OCI-LY1 (cell line): ENCODE measurements at regions not wholly inside any gene's neighbourhood (a gene's known extent, or its start where the extent isn't known, plus 50 kb on each side); places are given as distances from the start of the nearest gene placed in this dataset.

ENCODE experiments used
- H2AFZ ChIP-seq: fragments of 200-600 bp; sonication (generic), shearing (Covaris generic); 2 replicates; pipeline ENCODE4 v1.6.0; 2014; ENCODE audit warnings: antibody characterized with exemption, mild to moderate bottlenecking, low read length
- H3F3A ChIP-seq: fragments of 200-600 bp; sonication (generic), shearing (Covaris generic); 2 replicates; pipeline ENCODE4 v1.6.0; 2014; ENCODE audit warnings: mild to moderate bottlenecking, antibody characterized with exemption, low read length, moderate library complexity; ENCODE audit not compliant: insufficient read depth
- H3K27ac ChIP-seq: fragments of 200-600 bp; sonication (generic); 2 replicates; pipeline ENCODE4 v1.5.1; 2014; ENCODE audit warnings: low read length, mixed run types, mild to moderate bottlenecking, low read depth; ENCODE audit not compliant: poor library complexity, severe bottlenecking
- H3K27me3 ChIP-seq: fragments of 200-600 bp; sonication (generic); 2 replicates; pipeline ENCODE4 v1.6.0; 2014; ENCODE audit warnings: antibody characterized with exemption, mild to moderate bottlenecking, low read length, moderate library complexity; ENCODE audit not compliant: insufficient read depth
- H3K36me3 ChIP-seq: fragments of 200-600 bp; sonication (generic); 2 replicates; pipeline ENCODE4 v1.6.1; 2014; ENCODE audit warnings: mild to moderate bottlenecking, antibody characterized with exemption, low read length, moderate library complexity, mixed read lengths; ENCODE audit not compliant: insufficient read depth
- H3K4me1 ChIP-seq: fragments of 200-600 bp; sonication (generic); 2 replicates; pipeline ENCODE4 v1.5.1; 2014; ENCODE audit warnings: mild to moderate bottlenecking, low read length, moderate library complexity; ENCODE audit not compliant: insufficient read depth, severe bottlenecking
- H3K4me2 ChIP-seq: fragments of 200-600 bp; sonication (generic), shearing (Covaris generic); 2 replicates; pipeline ENCODE4 v1.6.1; 2014; ENCODE audit warnings: low read length
- H3K4me3 ChIP-seq: fragments of 200-600 bp; sonication (generic); 2 replicates; pipeline ENCODE4 v1.5.1; 2014; ENCODE audit warnings: low read length, low read depth, mild to moderate bottlenecking, mixed read lengths; ENCODE audit not compliant: poor library complexity, severe bottlenecking
- H3K79me2 ChIP-seq: fragments of 200-600 bp; shearing (Covaris generic); 2 replicates; pipeline ENCODE4 v1.6.1; 2016; ENCODE audit warnings: mixed run types, low read length, mixed read lengths; ENCODE audit not compliant: insufficient read depth
- H3K9ac ChIP-seq: fragments of 200-600 bp; sonication (generic), shearing (Covaris generic); 2 replicates; pipeline ENCODE4 v1.6.1; 2014; ENCODE audit warnings: mild to moderate bottlenecking, low read length, mixed read lengths
- H3K9me2 ChIP-seq: fragments of 200-600 bp; sonication (generic), shearing (Covaris generic); 2 replicates; pipeline ENCODE4 v1.6.1; 2014; ENCODE audit warnings: low read depth, mild to moderate bottlenecking, low read length, mixed read lengths
- H3K9me3 ChIP-seq: fragments of 200-600 bp; shearing (Covaris generic); 2 replicates; pipeline ENCODE4 v1.6.1; 2014; ENCODE audit warnings: low read length, mixed read lengths
- H4K20me1 ChIP-seq: fragments of 200-600 bp; sonication (generic), shearing (Covaris generic); 2 replicates; pipeline ENCODE4 v1.6.0; 2016; ENCODE audit warnings: mild to moderate bottlenecking, low read length; ENCODE audit not compliant: insufficient read depth
- CTCF ChIP-seq: fragments of 200-600 bp; sonication (generic), shearing (Covaris generic); IDR thresholded peaks from 2 replicates; pipeline ENCODE4 v1.5.1; 2017; ENCODE audit warnings: mild to moderate bottlenecking, antibody characterized with exemption, low read length, moderate library complexity, mixed read lengths
- EZH2 ChIP-seq: fragments of 200-600 bp; sonication (generic), shearing (Covaris generic); IDR thresholded peaks from 2 replicates; pipeline ENCODE4 v1.8.0; 2017; ENCODE audit warnings: borderline replicate concordance, mixed run types, mild to moderate bottlenecking, antibody characterized with exemption, low read length, moderate library complexity, mixed read lengths

- no peak overlapping the region for H3K9ac ChIP-seq
- no peak for TF ChIP-seq EZH2
- no peak overlapping the region for H3K4me3 ChIP-seq
- H3K4me1 ChIP-seq = no peaks in the 10 kb centered on the region
- no peaks in the 10 kb centered on the region for H3K79me2 ChIP-seq
- H3K27ac ChIP-seq = no peak overlapping the region
- no peak overlapping the region for H3K4me2 ChIP-seq
- no peaks in the 10 kb centered on the region for H4K20me1 ChIP-seq
- H3K36me3 ChIP-seq = no peaks in the 10 kb centered on the region
- no peaks in the 10 kb centered on the region for H3K27me3 ChIP-seq
- no peaks in the 10 kb centered on the region for H3K9me2 ChIP-seq
- no peak overlapping the region for H2AFZ ChIP-seq
- no peaks in the 10 kb centered on the region; the same call in 1 of the 2 replicates for H3F3A ChIP-seq
- H3K9me3 ChIP-seq = no peaks in the 10 kb centered on the region
Measured at GRCh38 chr7:21064698-21065648, 278.3 kb upstream of the SP8 start.

GRCh38 chr7:21066221-21066620 lies 279.5 kb upstream of the SP8 start:
- Histone ChIP-seq H3K27ac (no peak overlapping the region), H3K4me3 (no peak overlapping the region), H3K27me3 (no peaks in the 10 kb centered on the region), H3K9ac (no peak overlapping the region), H3K4me2 (no peak overlapping the region), H3K36me3 (no peaks in the 10 kb centered on the region), H3F3A (no peaks in the 10 kb centered on the region; the same call in 1 of the 2 replicates), H3K9me2 (no peaks in the 10 kb centered on the region), H2AFZ (no peak overlapping the region), H3K4me1 (no peaks in the 10 kb centered on the region), H4K20me1 (no peaks in the 10 kb centered on the region), H3K9me3 (no peaks in the 10 kb centered on the region), H3K79me2 (no peaks in the 10 kb centered on the region)
- TF ChIP-seq EZH2 (no peak), CTCF (no peak)

- TF ChIP-seq EZH2 (no peak), CTCF (no peak)
Measured at GRCh38 chr7:21067216-21067615, 280.5 kb upstream of the SP8 start.

More at GRCh38 chr7:21067216-21067615, 280.5 kb upstream of the SP8 start:
- Histone ChIP-seq H4K20me1 (no peaks in the 10 kb centered on the region), H3K9me2 (no peaks in the 10 kb centered on the region), H2AFZ (no peak overlapping the region), H3K4me3 (no peak overlapping the region), H3K9ac (no peak overlapping the region), H3K36me3 (no peaks in the 10 kb centered on the region), H3K79me2 (no peaks in the 10 kb centered on the region), H3F3A (no peaks in the 10 kb centered on the region), H3K27ac (no peak overlapping the region), H3K27me3 (no peaks in the 10 kb centered on the region), H3K4me1 (no peaks in the 10 kb centered on the region), H3K4me2 (no peak overlapping the region), H3K9me3 (no peaks in the 10 kb centered on the region)
